ENCODE measurements at regions not wholly inside any gene's neighbourhood (a gene's known extent, or its start where the extent isn't known, plus 50 kb on each side); places are given as distances from the start of the nearest gene placed in this dataset.
"Not testable (repeated sequence)": the region's sequence is repeated elsewhere in the genome, so short reads cannot be mapped to it uniquely, and the experiment has no call there.

DNA sequence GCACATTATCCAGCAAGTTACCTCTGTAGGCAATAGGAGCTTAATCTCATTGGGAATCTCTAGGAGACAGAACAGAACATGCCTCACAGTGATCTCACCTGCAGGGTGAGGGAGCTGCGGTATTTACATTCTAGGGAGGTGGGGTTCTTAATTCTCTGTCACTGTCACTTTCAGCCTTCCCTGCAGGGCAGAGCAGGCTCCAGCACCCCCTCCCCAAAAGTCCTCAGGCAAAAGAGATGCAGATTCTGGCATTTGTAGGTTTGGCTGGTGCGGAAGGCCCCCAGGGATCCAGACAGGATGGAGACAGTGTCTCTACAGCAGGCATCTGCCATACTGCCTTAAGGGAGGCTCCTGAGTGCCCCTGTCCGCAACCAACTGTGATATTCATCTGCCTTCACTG lies 166.4 kb upstream of the ATP6AP2 start:
- DNase-seq (ENCODE audit: low read depth in 3 of 3) = no peak

GRCh38 chrX:40411340-40412111 lies 169.2 kb upstream of the ATP6AP2 start:
- DNase-seq (ENCODE audit: low read depth in 3 of 3) = no peak

- no peak for DNase-seq (ENCODE audit: low read depth in 3 of 3)
These were observed 169.9 kb upstream of the ATP6AP2 start for GRCh38 chrX:40410859-40411258.

DNA sequence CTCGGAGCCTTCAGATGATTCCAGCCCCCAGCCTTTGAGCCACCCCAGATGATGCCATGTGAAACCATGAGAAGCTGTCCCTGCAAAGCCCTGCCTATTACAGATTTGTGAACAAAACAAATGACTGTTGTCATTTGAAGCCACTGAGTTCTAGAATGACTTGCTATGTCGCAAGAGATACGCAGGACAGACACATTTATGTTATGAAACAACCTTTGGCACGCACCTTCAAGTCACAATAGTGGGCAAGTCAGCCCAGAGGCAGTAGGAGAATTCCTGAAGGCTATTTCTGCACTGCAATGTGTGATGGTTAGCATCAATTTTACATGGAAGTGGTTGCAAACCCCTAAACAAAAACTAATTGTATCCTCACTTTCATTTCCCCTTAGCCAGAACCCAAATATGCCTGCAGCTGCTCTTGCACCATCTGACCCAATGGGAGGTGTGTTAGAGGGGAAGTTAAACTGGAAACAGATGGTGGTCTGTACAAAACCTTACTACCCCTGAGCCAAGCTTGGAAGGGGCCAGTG lies 174.4 kb upstream of the ATP6AP2 start:
- no peak for DNase-seq (ENCODE audit: low read depth in 3 of 3)

DNA sequence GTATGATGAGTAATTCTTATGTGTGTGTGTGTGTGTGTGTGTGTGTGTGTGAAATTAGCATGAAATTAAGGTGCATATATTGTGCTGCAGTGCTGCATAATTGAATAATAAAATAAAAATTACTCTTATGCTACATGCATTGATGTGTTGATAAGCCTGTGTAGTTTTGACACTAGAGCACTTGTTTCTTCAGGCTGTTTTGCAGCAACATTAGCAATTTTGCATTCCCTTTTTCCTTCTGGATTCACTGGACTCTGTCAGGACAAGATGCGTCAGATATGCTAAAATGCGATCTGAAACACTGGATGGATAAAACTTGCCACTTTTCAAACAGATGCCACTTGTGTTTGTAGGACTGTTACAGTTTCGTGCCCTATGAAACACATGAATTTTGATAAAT lies 175.4 kb upstream of the ATP6AP2 start:
- DNase-seq (ENCODE audit: low read depth in 3 of 3) = no peak

- no peak for DNase-seq (ENCODE audit: low read depth in 3 of 3)
These were observed 177.0 kb upstream of the ATP6AP2 start for GRCh38 chrX:40403757-40404156.

DNA sequence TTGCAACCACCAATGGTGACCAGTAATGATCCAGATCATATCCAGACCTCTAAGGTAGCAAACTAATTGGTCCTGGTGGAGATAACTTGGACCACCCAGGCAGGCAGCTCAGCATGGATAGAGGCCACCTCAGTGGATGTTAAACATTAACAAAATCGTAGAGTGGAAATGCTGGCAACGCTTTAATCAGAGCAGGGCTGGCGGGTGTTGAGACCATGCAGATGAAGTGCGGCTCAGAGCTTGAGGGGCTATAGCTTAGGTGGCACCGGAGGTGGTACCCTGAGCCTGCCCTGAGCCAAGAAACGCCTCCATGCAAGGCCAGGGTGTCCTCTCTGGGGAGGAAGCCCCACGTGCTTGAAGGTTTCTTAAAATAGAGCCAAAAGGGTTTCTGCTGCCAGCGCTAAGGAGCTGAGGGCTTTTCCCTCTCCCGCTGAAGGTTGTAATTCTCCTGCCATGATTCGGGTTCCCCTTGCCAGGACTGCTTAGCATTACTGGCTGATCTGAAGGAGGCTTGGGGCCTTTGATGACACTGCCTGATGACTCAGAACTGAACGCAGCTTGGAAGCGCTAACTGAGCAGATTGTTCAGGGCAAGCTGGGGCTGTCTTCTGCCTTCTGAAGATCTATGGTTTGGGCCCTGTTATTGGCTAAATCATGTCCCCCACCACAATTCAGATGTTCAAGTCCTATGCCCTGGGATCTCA lies 177.8 kb upstream of the ATP6AP2 start:
- DNase-seq (ENCODE audit: low read depth in 3 of 3) = no peak

DNA sequence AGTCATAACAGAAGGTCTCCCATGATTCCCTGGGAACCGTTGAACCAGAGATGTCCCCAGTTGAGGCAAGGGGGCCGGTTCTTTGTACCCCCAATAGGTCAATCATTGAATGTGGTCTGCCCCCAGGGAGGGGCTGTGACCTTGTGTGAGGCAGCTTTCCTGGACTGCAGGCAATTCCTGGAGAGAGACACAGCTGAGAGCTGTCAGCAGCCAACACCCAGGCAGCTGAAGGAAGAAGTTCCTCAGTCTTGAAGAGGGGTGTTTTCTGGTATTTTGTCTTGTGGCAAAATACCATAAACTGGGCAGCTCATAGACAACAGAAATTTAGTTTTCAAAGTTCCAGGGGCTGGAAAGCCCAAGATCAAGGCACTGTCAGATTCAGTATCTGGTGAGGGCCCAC lies 185.7 kb upstream of the ATP6AP2 start:
- DNase-seq (ENCODE audit: low read depth in 3 of 3) = no peak

GRCh38 chrX:40394302-40394701 lies 186.5 kb upstream of the ATP6AP2 start:
- DNase-seq (ENCODE audit: low read depth in 3 of 3) = no peak

DNA sequence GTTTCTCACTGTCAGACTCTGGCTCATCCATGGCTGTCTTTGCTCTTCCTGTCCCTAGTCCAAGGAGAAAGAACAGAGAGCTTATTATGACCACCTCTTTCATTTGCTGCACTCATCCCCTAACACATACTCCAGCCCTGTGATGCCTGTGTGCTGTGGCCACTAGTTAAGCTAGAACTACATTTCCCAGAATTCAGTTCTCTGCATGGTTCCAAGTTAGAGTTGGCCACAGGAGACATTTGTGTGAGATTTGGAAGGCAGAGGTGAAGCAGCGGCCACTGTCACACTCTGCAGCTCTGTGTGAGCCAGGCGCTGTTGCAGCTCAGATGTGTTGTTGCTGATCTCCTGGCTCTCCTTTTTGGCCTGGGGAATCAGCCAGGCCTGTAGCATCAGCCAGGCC lies 188.2 kb upstream of the ATP6AP2 start:
- DNase-seq (ENCODE audit: low read depth in 3 of 3) = no peak

DNA sequence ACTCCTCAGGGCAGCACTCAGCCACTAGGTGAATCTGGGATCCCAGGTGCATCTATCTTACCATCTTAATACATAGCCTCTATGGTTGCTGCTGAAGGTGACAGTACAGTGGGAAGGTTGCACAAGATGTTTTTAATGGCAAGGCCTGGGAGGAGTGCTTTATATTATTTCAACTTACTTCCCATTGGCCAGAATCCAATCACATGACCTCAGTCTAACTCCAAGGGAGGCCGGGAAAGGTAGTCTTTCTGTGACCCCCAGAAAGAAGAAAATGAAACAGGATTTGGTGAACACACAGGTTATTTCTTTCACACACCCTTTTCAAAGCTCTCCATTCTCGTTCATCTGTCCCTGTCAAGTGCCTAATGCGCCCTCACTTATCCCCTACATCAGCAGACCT lies 189.1 kb upstream of the ATP6AP2 start:
- no peak for DNase-seq (ENCODE audit: low read depth in 3 of 3)

GRCh38 chrX:40389555-40389954 lies 191.2 kb upstream of the ATP6AP2 start:
- no peak for DNase-seq (ENCODE audit: low read depth in 3 of 3)

DNA sequence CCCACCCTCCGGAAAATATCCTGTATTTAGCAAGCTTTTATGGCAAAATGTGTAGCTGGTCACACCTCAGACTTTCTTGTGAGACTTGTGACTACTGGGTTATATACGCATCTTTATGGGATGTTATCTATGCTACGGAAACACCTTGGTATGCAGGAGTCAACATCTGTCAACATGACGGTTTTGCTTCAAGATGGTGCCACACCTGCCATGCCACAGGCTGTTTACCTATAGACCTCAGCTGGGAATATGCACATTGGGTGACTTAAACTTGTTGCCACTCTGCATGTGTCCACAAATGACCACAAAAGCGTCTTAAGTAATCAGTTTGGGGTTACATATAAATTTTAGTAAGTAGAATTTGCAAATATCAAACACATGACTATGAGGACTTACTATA lies 192.3 kb upstream of the ATP6AP2 start:
- DNase-seq (ENCODE audit: low read depth in 3 of 3) = no peak

GRCh38 chrX:40387869-40388268 lies 192.9 kb upstream of the ATP6AP2 start:
- not testable (repeated sequence) for DNase-seq (ENCODE audit: low read depth in 3 of 3)

GRCh38 chrX:40387311-40387710 lies 193.5 kb upstream of the ATP6AP2 start:
- not testable (repeated sequence) for DNase-seq (ENCODE audit: low read depth in 3 of 3)

DNA sequence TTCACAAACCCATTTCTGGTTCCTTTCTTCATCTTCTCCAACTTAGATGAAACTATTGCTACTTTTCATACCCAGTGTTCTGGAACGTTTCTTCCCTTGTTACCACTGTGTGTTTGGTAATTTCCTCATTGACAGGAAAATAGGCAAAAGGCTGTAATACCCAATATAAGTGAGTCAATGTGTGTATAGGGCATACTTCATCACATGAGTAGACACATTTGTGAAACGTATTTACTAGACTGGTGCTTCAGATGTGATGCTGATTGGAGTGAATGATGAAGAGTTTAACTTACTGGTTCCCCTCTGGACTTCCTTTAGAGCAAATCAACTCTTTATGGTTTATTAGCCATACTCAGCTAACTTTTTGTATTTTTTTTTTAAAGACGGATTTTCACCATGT lies 195.1 kb upstream of the ATP6AP2 start:
- DNase-seq (ENCODE audit: low read depth in 3 of 3) = no peak

GRCh38 chrX:40385256-40385655 lies 195.5 kb upstream of the ATP6AP2 start:
- DNase-seq (ENCODE audit: low read depth in 3 of 3) = no peak

GRCh38 chrX:40383969-40384368 lies 196.8 kb upstream of the ATP6AP2 start:
- DNase-seq (ENCODE audit: low read depth in 3 of 3) = no peak

DNA sequence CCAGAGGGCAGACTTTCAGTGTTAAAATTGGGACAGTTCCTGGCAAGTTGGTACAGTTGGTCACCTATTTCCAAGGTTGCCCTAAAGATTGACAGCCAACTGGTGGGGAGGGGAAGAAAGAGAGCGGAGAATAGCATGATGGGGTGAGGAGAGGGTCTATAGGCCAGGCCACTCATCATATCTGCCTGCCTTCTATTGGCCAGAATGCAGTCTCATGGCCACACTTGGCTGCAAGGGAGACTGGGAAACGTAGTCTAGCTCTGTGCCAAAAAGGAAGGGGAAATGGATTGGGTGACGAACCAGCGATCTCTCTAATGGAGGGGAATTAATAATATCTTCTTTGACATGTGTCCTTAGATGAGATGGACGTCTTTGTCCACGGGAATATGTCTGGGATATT lies 197.4 kb upstream of the ATP6AP2 start:
- DNase-seq (ENCODE audit: low read depth in 3 of 3) = no peak

GRCh38 chrX:40380655-40381488 lies 199.9 kb upstream of the ATP6AP2 start:
- DNase-seq (ENCODE audit: low read depth in 3 of 3) = no peak

GRCh38 chrX:40377684-40378083 lies 203.1 kb upstream of the ATP6AP2 start:
- DNase-seq (ENCODE audit: low read depth in 3 of 3) = no peak

DNA sequence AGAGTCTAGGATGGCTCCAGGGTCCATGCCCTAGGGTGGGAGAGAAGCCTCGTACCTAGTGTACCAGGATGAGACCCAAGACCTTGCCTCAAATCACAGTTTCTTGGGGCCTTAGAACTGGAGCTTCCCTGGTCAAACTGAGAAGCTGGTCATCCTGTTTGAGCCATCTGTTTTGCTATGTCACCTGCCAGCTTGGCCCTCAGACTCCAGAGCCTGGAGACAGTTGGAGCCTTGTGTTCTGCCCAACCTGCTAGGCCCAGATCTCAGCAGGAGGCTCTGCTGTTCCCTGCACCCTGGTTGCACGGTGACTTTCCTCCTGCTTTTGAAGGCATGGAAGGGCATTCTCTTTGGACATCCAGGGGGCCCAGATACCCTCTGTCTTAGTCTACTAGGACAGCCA lies 206.3 kb upstream of the ATP6AP2 start:
- DNase-seq (ENCODE audit: low read depth in 3 of 3) = no peak

Measured in stimulated activated CD4-positive, alpha-beta T cell treated with anti-CD3 and anti-CD28 coated beads, TNF-alpha, amount 100 ng/mL, for 4 hours (primary cell).